GM12878 (cell line): ENCODE measurements at regions not wholly inside any gene's neighbourhood (a gene's known extent, or its start where the extent isn't known, plus 50 kb on each side); places are given as distances from the start of the nearest gene placed in this dataset.

ENCODE experiments used
- ATAC-seq: fragments of 200-7000 bp; cut with Tn5 transposase; 3 replicates; pipeline ENCODE4 v1.9.1; 2020; ENCODE audit warnings: mild to moderate bottlenecking, moderate library complexity
- BruUV-seq: library from RNA; stranded (reverse); fragments of 400-500 nt; replicated peaks from 2 replicates; lab custom pipeline; 2021; lab: Mats Ljungman, UMichigan
- CTCF ChIA-PET: fragments of 300-600 bp; sonication (Branson Sonifier 250); formaldehyde crosslinking; extraction: SDS; loops from one replicate; lab custom pipeline; 2021; ENCODE audit warnings: inconsistent platforms; lab: Yijun Ruan, JAX
- POLR2A ChIA-PET: fragments of 350-600 bp; formaldehyde crosslinking; extraction: SDS; loops from one replicate; lab custom pipeline; 2021; ENCODE audit warnings: inconsistent platforms; lab: Charles Lee
- RAD21 ChIA-PET: fragments of 300-600 bp; sonication (Branson Sonifier 250); formaldehyde crosslinking; loops from one replicate; lab custom pipeline; 2023; ENCODE audit warnings: antibody characterized with exemption; ENCODE audit not compliant: unreplicated experiment; lab: Charles Lee
- SMC1A ChIA-PET: fragments of 300-600 bp; sonication (Branson Sonifier 250); formaldehyde crosslinking; loops from one replicate; lab custom pipeline; 2023; ENCODE audit not compliant: unreplicated experiment, uncharacterized antibody; lab: Charles Lee
- DNase-seq: peaks from one replicate; pipeline ENCODE4 v3.0.0-alpha.2; 2011; ENCODE audit warnings: low read depth, low spot score
- FAIRE-seq: peaks from 3 replicates; lab custom pipeline; 2011; peaks lifted over from hg19 to GRCh38; lab: Jason Lieb, UNC
- H2AFZ ChIP-seq: 2 replicates; pipeline ENCODE4 v1.6.0; 2011; ENCODE audit warnings: low read depth, low read length, control low read depth; ENCODE audit not compliant: control insufficient read depth
- H3K27ac ChIP-seq: 2 replicates; pipeline ENCODE4 v1.5.1; 2011; ENCODE audit warnings: control low read depth; ENCODE audit not compliant: control insufficient read depth, insufficient read depth
- H3K27me3 ChIP-seq, 2 experiments: replicated peaks in 1 of 2; 2 replicates each; pipeline versions ENCODE4 v1.6.0 to v1.6.1; 2011; ENCODE audit warnings: low read length in 1 of 2; ENCODE audit not compliant: control insufficient read depth in 2 of 2, insufficient read depth in 2 of 2
- H3K36me3 ChIP-seq, 2 experiments: 2 replicates each; pipeline ENCODE4 v1.5.1; 2011; ENCODE audit warnings: low read length in 1 of 2; ENCODE audit not compliant: control insufficient read depth in 2 of 2, insufficient read depth in 2 of 2
- H3K4me1 ChIP-seq: 2 replicates; pipeline ENCODE4 v1.6.1; 2011; ENCODE audit warnings: mild to moderate bottlenecking, low read length, moderate library complexity, mixed read lengths; ENCODE audit not compliant: control insufficient read depth, insufficient read depth
- H3K4me2 ChIP-seq: 2 replicates; pipeline ENCODE4 v1.6.0; 2011; ENCODE audit warnings: control low read depth; ENCODE audit not compliant: control insufficient read depth, insufficient read depth
- H3K4me3 ChIP-seq: fragments of 200-600 bp; sonication (generic); 2 replicates; pipeline ENCODE4 v1.5.1; 2016
- H3K79me2 ChIP-seq: 2 replicates; pipeline ENCODE4 v1.6.0; 2011; ENCODE audit warnings: low read length; ENCODE audit not compliant: control insufficient read depth, insufficient read depth
- H3K9ac ChIP-seq: 2 replicates; pipeline ENCODE4 v1.8.0; 2011; ENCODE audit warnings: low read length, control low read depth, mixed read lengths; ENCODE audit not compliant: control insufficient read depth, insufficient read depth
- H3K9me3 ChIP-seq: replicated peaks from 3 replicates; pipeline ENCODE4 v1.5.1; 2011; ENCODE audit warnings: mild to moderate bottlenecking, low read length; ENCODE audit not compliant: control insufficient read depth, insufficient read depth
- H4K20me1 ChIP-seq: 2 replicates; pipeline ENCODE4 v1.6.0; 2011; ENCODE audit not compliant: control insufficient read depth, insufficient read depth
- CBX3 ChIP-seq: fragments of 200-600 bp; sonication (generic); IDR thresholded peaks from 2 replicates; pipeline ENCODE4 v1.6.1; 2016; ENCODE audit warnings: low read depth, borderline replicate concordance
- KDM1A ChIP-seq: fragments of 200-600 bp; sonication (generic); IDR thresholded peaks from 2 replicates; pipeline ENCODE4 v1.6.1; 2016; ENCODE audit warnings: borderline replicate concordance
- MYB ChIP-seq: fragments of 150-350 bp; IDR thresholded peaks from 2 replicates; pipeline ENCODE4 v1.6.1; 2014; ENCODE audit warnings: mild to moderate bottlenecking, low read depth, low read length, borderline replicate concordance
- NFYB ChIP-seq: IDR thresholded peaks from 2 replicates; pipeline ENCODE4 v1.6.1; 2011; ENCODE audit warnings: low read depth, mild to moderate bottlenecking, low read length, improper control_type of control experiment, moderate library complexity; ENCODE audit not compliant: insufficient read depth
- SIX5 ChIP-seq: IDR thresholded peaks from 2 replicates; pipeline ENCODE4 v1.6.1; 2011; ENCODE audit warnings: mild to moderate bottlenecking, low read depth, low read length, moderate library complexity; ENCODE audit not compliant: severe bottlenecking
- SUZ12 ChIP-seq: fragments of 200-600 bp; sonication (generic); IDR thresholded peaks from one replicate; pipeline ENCODE4 v1.6.1; 2018; ENCODE audit warnings: antibody characterized with exemption, mild to moderate bottlenecking; ENCODE audit not compliant: unreplicated experiment
- ZNF384 ChIP-seq: IDR thresholded peaks from 2 replicates; pipeline ENCODE4 v1.6.1; 2012; ENCODE audit warnings: low read depth, mild to moderate bottlenecking, low read length, improper control_type of control experiment, borderline replicate concordance
- WGBS: methylation state at CpG from one replicate; pipeline ENCODE4 v1.1.6; 2016; ENCODE audit warnings: low lambda C conversion rate; ENCODE audit not compliant: insufficient replicate concordance, insufficient coverage; ENCODE audit errors: missing lambda C conversion rate; 5-methylcytosine and 5-hydroxymethylcytosine counted together
- in situ Hi-C: fragments of 300-500 bp; cut with MboI; formaldehyde crosslinking; loops from 9 replicates; pipeline ENCODE4 v1.14.3; 2018; ENCODE audit warnings: mixed read lengths
- intact Hi-C: fragments of 100-400 bp; cut with micrococcal nuclease; formaldehyde crosslinking; loops from one replicate; pipeline ENCODE4 v1.14.2; 2022; ENCODE audit not compliant: unreplicated experiment

DNA sequence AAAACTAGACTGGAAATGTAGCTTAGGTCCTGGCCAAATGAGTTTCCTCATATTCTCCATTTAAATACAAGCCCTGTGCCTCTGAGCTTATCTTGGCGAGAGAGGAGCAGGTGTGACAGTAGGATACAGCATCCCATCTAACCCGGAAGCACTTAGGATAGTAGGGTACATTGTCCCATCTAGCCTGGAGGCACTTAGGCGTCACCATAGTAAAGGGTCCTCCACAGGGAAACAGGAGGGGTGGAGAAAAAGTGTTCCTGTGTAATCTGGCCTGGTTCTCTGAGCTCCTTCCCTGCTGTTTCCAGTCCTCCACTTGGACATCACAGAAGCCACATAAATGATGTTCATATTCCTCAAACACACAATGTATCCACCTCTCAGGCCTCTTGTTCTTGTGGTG, 301.4 kb downstream of the GALR1 start:
- no peak for ATAC-seq
- RAD21 ChIA-PET = no interaction called here
- DNase-seq = no peak
- SMC1A ChIA-PET = no interaction called here
- no peaks in the 10 kb centered on the region for H3K79me2 ChIP-seq
- H3K27ac ChIP-seq = no peak overlapping the region
- no peak overlapping the region for H3K9ac ChIP-seq
- CTCF ChIA-PET = no interaction called here
- H3K9me3 ChIP-seq = no peaks in the 10 kb centered on the region
- no TSS peak for BruUV-seq
- no peaks in the 10 kb centered on the region for H4K20me1 ChIP-seq
- in situ Hi-C loops = no loop called here
- WGBS = 35% methylated on average over 3 of the region's 3 CpGs
- no peak for FAIRE-seq
- H3K4me1 ChIP-seq = no peaks in the 10 kb centered on the region
- H3K4me2 ChIP-seq = no peak overlapping the region
- H3K36me3 ChIP-seq = no peaks in the 10 kb centered on the region
- POLR2A ChIA-PET = no interaction called here
- TF ChIP-seq KDM1A (no peak), SIX5 (no peak), MYB (no peak), SUZ12 (no peak), CBX3 (no peak), NFYB (no peak)
- TF ChIP-seq, all 136 proteins: peak for 0
- no peak overlapping the region for H3K4me3 ChIP-seq
- intact Hi-C loops = no loop called here
- H2AFZ ChIP-seq = no peak overlapping the region
- no peaks in the 10 kb centered on the region for H3K27me3 ChIP-seq

DNA sequence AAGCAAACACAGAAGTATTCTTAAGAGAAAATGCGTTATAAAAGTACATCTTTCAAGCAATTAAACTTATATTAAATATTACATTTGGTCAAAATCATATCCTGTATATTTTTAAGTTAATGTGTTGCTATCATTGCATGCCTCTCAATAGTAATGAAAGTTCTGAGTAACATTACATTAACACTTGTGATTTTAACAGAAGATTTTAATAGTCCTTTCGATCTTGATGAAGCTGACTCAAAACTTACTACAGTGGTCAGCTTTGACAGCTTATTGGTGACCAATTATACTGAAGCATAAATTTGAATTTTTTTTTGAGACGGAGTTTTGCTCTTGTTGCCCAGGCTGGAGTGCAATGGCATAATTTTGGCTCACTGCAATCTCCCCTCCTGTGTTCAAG, 303.3 kb downstream of the GALR1 start:
- Histone ChIP-seq H4K20me1 (no peaks in the 10 kb centered on the region), H3K27ac (no peak overlapping the region), H3K79me2 (no peaks in the 10 kb centered on the region), H2AFZ (no peak overlapping the region), H3K27me3 (no peaks in the 10 kb centered on the region), H3K4me2 (no peak overlapping the region), H3K36me3 (no peaks in the 10 kb centered on the region), H3K9ac (no peak overlapping the region), H3K4me1 (no peaks in the 10 kb centered on the region), H3K9me3 (no peaks in the 10 kb centered on the region), H3K4me3 (no peak overlapping the region)
- FAIRE-seq = no peak
- ChIA-PET POLR2A (no interaction called here), RAD21 (no interaction called here), SMC1A (no interaction called here), CTCF (no interaction called here)
- intact Hi-C loops = no loop called here
- no peak for TF ChIP-seq ZNF384
- ATAC-seq = no peak
- DNase-seq = no peak
- in situ Hi-C loops = no loop called here
- BruUV-seq = no TSS peak
- 11% methylated on average over 3 of the region's 3 CpGs for WGBS
